Ishikawa (cell line): ENCODE measurements at regions not wholly inside any gene's neighbourhood (a gene's known extent, or its start where the extent isn't known, plus 50 kb on each side); places are given as distances from the start of the nearest gene placed in this dataset.

Experiments used
- CEBPB ChIP-seq: IDR thresholded peaks from 2 replicates; pipeline ENCODE4 v1.6.1; 2012
- CREB1 ChIP-seq: IDR thresholded peaks from 2 replicates; pipeline ENCODE4 v1.6.1; 2012; ENCODE audit warnings: low read depth
- EGR1 ChIP-seq: IDR thresholded peaks from 2 replicates; pipeline ENCODE4 v1.6.1; 2012
- EP300 ChIP-seq: IDR thresholded peaks from 2 replicates; pipeline ENCODE4 v1.6.1; 2012; ENCODE audit warnings: borderline replicate concordance
- FOXM1 ChIP-seq: IDR thresholded peaks from 2 replicates; pipeline ENCODE4 v1.6.1; 2012; ENCODE audit warnings: low read depth, borderline replicate concordance
- NFIC ChIP-seq: IDR thresholded peaks from 2 replicates; pipeline ENCODE4 v1.6.1; 2012
- RAD21 ChIP-seq: IDR thresholded peaks from 2 replicates; pipeline ENCODE4 v1.6.1; 2012; ENCODE audit warnings: low read depth
- TAF1 ChIP-seq: IDR thresholded peaks from 2 replicates; pipeline ENCODE4 v1.6.1; 2012; ENCODE audit warnings: low read depth, mild to moderate bottlenecking
- TCF12 ChIP-seq: IDR thresholded peaks from 2 replicates; pipeline ENCODE4 v1.6.1; 2012; ENCODE audit warnings: low read depth
- TEAD4 ChIP-seq: IDR thresholded peaks from 2 replicates; pipeline ENCODE4 v1.6.1; 2012
- YY1 ChIP-seq: IDR thresholded peaks from 2 replicates; pipeline ENCODE4 v1.6.1; 2012; ENCODE audit warnings: low read depth
- ZBTB7A ChIP-seq: IDR thresholded peaks from 2 replicates; pipeline ENCODE4 v1.6.1; 2012; ENCODE audit warnings: low read depth
- TF ChIP-seq, protein P1 (sequence below): IDR thresholded peaks from 2 replicates; pipeline ENCODE4 v1.6.1; 2012; ENCODE audit warnings: low read depth, mild to moderate bottlenecking
- TF ChIP-seq, protein P2 (sequence below): IDR thresholded peaks from 2 replicates; pipeline ENCODE4 v1.6.1; 2012
- TF ChIP-seq, protein P3 (sequence below): IDR thresholded peaks from 2 replicates; pipeline ENCODE4 v1.6.1; 2012

DNA sequence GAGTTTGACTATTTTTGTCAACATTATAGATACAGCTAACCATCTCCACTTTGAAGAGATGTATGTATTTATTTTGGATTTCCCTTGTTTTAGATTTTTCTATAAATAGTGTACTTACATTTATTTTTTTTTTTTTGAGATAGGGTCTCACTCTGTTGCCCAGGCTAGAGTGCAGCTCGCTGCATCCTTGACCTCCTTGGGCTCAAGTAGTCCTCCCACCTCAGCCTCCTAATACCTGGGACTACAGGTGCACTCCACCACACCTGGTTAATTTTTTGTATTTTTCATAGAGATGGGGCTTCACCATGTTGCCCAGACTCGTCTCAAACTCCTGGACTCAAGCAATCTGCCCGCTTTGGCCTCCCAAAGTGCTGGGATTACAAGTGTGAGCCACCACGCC, 55.3 kb upstream of the TRPM1 start:
- TF ChIP-seq CREB1 (no peak), NFIC (no peak), TAF1 (no peak)
- TF ChIP-seq, protein P1, sequence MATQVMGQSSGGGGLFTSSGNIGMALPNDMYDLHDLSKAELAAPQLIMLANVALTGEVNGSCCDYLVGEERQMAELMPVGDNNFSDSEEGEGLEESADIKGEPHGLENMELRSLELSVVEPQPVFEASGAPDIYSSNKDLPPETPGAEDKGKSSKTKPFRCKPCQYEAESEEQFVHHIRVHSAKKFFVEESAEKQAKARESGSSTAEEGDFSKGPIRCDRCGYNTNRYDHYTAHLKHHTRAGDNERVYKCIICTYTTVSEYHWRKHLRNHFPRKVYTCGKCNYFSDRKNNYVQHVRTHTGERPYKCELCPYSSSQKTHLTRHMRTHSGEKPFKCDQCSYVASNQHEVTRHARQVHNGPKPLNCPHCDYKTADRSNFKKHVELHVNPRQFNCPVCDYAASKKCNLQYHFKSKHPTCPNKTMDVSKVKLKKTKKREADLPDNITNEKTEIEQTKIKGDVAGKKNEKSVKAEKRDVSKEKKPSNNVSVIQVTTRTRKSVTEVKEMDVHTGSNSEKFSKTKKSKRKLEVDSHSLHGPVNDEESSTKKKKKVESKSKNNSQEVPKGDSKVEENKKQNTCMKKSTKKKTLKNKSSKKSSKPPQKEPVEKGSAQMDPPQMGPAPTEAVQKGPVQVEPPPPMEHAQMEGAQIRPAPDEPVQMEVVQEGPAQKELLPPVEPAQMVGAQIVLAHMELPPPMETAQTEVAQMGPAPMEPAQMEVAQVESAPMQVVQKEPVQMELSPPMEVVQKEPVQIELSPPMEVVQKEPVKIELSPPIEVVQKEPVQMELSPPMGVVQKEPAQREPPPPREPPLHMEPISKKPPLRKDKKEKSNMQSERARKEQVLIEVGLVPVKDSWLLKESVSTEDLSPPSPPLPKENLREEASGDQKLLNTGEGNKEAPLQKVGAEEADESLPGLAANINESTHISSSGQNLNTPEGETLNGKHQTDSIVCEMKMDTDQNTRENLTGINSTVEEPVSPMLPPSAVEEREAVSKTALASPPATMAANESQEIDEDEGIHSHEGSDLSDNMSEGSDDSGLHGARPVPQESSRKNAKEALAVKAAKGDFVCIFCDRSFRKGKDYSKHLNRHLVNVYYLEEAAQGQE: no peak

DNA sequence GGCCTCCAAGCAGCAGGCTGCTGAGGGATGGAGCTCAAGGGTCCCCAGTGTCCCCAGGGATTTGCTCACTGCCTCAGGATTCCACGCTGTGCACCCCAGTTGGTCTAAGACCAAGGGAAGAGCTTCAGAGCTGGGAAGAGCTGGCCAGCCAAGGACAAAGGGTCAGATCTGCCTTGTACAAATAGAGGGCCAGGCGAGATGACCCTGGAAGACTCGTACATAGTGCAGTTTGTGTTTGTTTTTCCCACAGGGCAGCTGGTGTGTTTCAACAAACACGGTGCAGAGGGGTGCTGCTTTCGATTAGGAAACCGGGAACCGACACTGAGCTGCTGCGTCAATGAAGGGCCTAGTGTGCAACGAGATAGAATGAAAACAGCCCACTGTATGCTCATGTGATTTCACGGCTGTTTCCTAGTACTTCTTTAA, 56.1 kb upstream of the TRPM1 start:
- no peak for TF ChIP-seq RAD21
- TF ChIP-seq EGR1: no peak
- no peak for TF ChIP-seq EP300
- TF ChIP-seq CEBPB: no peak
- TF ChIP-seq, protein P1: no peak

DNA sequence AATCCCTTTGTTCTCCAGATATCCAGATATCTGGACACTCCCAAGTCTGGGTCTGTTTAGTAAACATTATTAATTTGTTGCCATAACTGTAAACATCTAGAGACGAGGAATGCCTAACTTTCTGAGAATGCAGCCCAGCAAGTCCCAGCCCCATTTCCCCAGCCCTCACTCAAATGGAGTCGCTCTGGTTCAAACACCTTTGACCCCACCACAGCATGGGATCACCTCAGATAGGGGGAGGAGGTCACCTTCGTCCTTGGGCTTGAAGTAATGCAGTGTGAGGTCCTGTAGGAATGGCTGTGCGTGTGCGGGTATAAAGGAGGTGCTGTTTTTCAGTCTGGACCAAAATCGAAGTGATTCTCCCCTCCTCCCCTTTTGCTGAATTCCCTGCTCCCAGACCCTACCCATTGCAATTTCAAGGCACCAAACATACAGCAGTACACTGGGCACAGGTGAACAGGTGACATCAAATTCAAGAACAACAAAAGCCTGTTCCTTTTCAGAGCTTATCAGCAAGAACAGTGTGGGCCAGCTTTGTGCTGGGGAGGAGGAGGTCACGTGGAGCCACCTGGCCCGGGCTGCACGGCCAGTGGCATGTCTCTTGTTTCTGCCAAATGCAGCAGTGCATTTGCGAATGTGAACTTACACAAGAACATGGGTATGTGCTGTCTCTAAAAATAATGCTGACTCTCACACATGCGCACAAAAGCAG, 57.5 kb upstream of the TRPM1 start:
- TF ChIP-seq, protein P2, sequence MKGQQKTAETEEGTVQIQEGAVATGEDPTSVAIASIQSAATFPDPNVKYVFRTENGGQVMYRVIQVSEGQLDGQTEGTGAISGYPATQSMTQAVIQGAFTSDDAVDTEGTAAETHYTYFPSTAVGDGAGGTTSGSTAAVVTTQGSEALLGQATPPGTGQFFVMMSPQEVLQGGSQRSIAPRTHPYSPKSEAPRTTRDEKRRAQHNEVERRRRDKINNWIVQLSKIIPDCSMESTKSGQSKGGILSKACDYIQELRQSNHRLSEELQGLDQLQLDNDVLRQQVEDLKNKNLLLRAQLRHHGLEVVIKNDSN: peak; percentile 60; the same call in 1 of the 2 replicates
- no peak for TF ChIP-seq FOXM1
- TF ChIP-seq TEAD4: no peak

DNA sequence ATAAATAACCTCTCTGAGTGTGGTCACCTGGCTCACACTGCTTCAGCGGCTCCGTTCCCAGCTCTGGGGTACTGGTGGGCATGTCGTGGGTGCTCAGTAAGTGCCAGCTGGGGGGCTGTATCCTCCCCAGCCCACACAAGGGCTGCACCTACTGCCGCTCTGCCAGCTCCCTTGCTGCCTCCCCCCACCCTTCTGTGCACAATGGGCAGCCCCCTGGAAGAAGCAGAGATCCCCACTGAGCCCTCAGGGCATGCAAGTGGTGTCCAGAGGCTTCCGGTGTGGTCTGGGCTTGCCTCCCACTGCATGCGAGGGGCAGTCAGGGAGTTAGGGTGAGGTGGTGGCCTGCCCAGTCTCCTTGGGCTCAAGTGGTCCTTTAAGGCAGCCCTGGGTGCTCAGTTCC, 58.3 kb upstream of the TRPM1 start:
- TF ChIP-seq CREB1: no peak

DNA sequence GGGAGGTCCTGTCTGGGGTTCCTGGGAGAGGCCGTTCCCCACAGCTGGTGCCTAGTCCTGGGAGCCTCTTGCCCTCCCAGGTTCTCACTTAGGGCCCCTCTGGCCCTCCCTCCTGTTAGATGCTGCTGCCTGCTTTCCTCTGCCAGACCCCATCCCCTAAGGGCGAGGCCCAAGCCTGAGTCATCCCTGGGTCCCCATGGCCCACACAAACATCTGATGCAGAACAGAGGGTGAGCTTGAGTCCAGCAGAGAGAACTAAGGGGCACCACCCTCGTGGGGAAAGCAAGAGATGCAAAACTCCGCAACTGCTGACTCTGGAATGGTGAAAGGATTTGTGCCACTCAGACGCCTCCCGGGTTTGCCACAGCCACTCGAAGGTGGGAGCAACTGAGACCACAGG, 58.8 kb upstream of the TRPM1 start:
- TF ChIP-seq CEBPB: no peak
- TF ChIP-seq EGR1: no peak
- TF ChIP-seq RAD21: no peak
- no peak for TF ChIP-seq FOXM1
- TF ChIP-seq TCF12: no peak
- no peak for TF ChIP-seq YY1
- TF ChIP-seq EP300: no peak
- TF ChIP-seq NFIC: no peak
- TF ChIP-seq CREB1: no peak
- TF ChIP-seq, protein P2: no peak
- TF ChIP-seq, protein P1: no peak
- TF ChIP-seq, protein P3, sequence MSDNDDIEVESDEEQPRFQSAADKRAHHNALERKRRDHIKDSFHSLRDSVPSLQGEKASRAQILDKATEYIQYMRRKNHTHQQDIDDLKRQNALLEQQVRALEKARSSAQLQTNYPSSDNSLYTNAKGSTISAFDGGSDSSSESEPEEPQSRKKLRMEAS: no peak
- no peak for TF ChIP-seq TAF1
- TF ChIP-seq TEAD4: no peak
- no peak for TF ChIP-seq ZBTB7A

DNA sequence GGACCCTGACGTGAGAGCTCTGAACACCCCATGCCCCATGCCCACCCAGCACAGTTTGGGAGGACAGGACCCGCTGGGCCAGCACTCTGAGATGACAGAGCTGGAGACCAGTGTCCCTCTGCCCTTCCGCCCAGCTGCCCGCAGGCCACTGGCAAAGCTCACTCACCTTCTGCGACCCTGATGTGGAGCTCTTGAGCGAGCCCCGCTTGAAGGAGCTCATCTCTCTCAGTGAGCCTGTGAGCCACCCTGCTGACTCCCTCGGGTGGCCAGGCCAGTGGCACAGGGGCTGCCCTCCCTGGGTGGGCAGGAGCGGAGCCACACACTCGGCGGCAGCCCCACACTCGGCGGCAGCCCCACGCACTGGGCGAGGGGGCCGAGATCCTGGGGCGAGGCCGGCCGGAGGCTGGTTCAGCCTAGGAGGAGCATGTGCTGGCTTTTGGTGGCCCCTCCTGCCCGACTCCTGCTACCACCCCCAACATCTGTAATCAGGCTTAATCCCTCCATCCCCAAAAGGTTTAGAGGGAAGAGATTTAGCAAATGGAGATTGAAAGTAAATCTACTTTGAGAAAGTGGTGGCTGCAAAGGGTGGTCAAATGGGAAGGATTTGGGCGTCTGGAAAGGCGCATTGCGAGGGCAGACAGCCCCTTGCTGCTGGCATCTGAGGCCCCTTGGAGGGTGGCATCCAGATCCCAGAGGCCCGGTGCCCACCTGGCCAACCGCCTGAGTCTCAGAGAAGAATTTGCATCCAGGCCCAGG, 59.4 kb upstream of the TRPM1 start:
- TF ChIP-seq YY1 (no peak), FOXM1 (no peak), EGR1 (no peak), EP300 (no peak), TCF12 (no peak), ZBTB7A (no peak), TEAD4 (no peak), TAF1 (no peak), CEBPB (no peak), CREB1 (no peak), RAD21 (no peak), NFIC (no peak)
- TF ChIP-seq, protein P2: no peak
- TF ChIP-seq, protein P3: no peak
- TF ChIP-seq, protein P1: no peak
